K562 (cell line): ENCODE measurements at regions not wholly inside any gene's neighbourhood (a gene's known extent, or its start where the extent isn't known, plus 50 kb on each side); places are given as distances from the start of the nearest gene placed in this dataset.

Experiments used
- ATAC-seq: fragments of 200-7000 bp; cut with Tn5 transposase; 3 replicates; pipeline ENCODE4 v1.9.1; 2020; ENCODE audit warnings: moderate library complexity
- BruUV-seq: library from RNA; stranded (reverse); fragments of 400-500 nt; replicated peaks from 2 replicates; lab custom pipeline; 2021; lab: Mats Ljungman, UMichigan
- CTCF ChIA-PET: fragments of 300-600 bp; formaldehyde crosslinking; extraction: SDS; loops from one replicate; lab custom pipeline; 2021; ENCODE audit warnings: low intra/inter-chr PET ratio; lab: Yijun Ruan, JAX
- POLR2A ChIA-PET: fragments of 300-600, 350-650 bp; sonication (Branson Sonifier 250); formaldehyde crosslinking; extraction: SDS; loops from one replicate; lab custom pipeline; 2021; ENCODE audit warnings: antibody characterized with exemption, inconsistent platforms; lab: Yijun Ruan, JAX
- DNase-seq, 4 experiments: peaks; one replicate each; pipeline versions ENCODE4 v3.0.0 to v3.0.0-alpha.2; 2011 to 2018; ENCODE audit warnings: low spot score in 3 of 4, mixed read lengths in 3 of 4; ENCODE audit errors: extremely low read depth in 1 of 4
- FAIRE-seq: peaks from 2 replicates; lab custom pipeline; 2011; peaks lifted over from hg19 to GRCh38; lab: Jason Lieb, UNC
- H2AFZ ChIP-seq: 2 replicates; pipeline ENCODE4 v1.6.0; 2011; ENCODE audit warnings: low read depth, low read length, control low read depth, inconsistent platforms
- H3K27ac ChIP-seq: fragments of 200-600 bp; 3 replicates; pipeline ENCODE4 v1.8.0; 2011; ENCODE audit warnings: low read depth, mild to moderate bottlenecking, control low read depth, inconsistent platforms, low read length, moderate library complexity, mixed read lengths; ENCODE audit errors: extremely low read depth
- H3K27me3 ChIP-seq, 2 experiments: fragments of 300-600 bp in 1 of 2; 2 replicates in 1 of 2; 3 replicates in 1 of 2; pipeline versions ENCODE4 v1.6.0 to v1.8.0; 2011; ENCODE audit warnings: inconsistent platforms in 2 of 2, low read length in 2 of 2, mild to moderate bottlenecking in 1 of 2, mixed read lengths in 1 of 2, moderate library complexity in 1 of 2; ENCODE audit not compliant: control insufficient read depth in 2 of 2, insufficient read depth in 2 of 2
- H3K36me3 ChIP-seq: fragments of 300-600 bp; 3 replicates; pipeline ENCODE4 v1.8.0; 2011; ENCODE audit warnings: mild to moderate bottlenecking, low read length, inconsistent platforms; ENCODE audit not compliant: control insufficient read depth, insufficient read depth
- H3K4me1 ChIP-seq, 2 experiments: fragments of 200-600 bp in 1 of 2; replicated peaks in 1 of 2; 2 replicates in 1 of 2; 3 replicates in 1 of 2; pipeline versions ENCODE4 v1.5.1 to v1.8.0; 2011; ENCODE audit warnings: inconsistent platforms in 2 of 2, low read length in 2 of 2, mild to moderate bottlenecking in 1 of 2, mixed read lengths in 1 of 2, moderate library complexity in 1 of 2; ENCODE audit not compliant: control insufficient read depth in 2 of 2, insufficient read depth in 2 of 2
- H3K4me2 ChIP-seq: 2 replicates; pipeline ENCODE4 v1.6.1; 2011; ENCODE audit warnings: low read length, control low read depth, inconsistent platforms, mixed read lengths; ENCODE audit not compliant: insufficient read depth
- H3K4me3 ChIP-seq: fragments of 200-600 bp; sonication (generic), shearing (Covaris generic); 2 replicates; pipeline ENCODE4 v1.5.1; 2016; ENCODE audit warnings: control low read depth, inconsistent platforms
- H3K79me2 ChIP-seq: fragments of 200-600 bp; 3 replicates; pipeline ENCODE4 v1.8.0; 2011; ENCODE audit warnings: low read length, inconsistent platforms; ENCODE audit not compliant: control insufficient read depth, insufficient read depth
- H3K9ac ChIP-seq, 2 experiments: 2 replicates each; pipeline versions ENCODE4 v1.6.0 to v1.6.1; 2011; ENCODE audit warnings: low read depth in 2 of 2, low read length in 2 of 2, control low read depth in 1 of 2, inconsistent platforms in 1 of 2, mild to moderate bottlenecking in 1 of 2, mixed read lengths in 1 of 2; ENCODE audit not compliant: insufficient read depth in 1 of 2
- H3K9me1 ChIP-seq: one replicate; pipeline ENCODE4 v1.6.0; 2011; ENCODE audit warnings: inconsistent platforms, mild to moderate bottlenecking, low read length, moderate library complexity; ENCODE audit not compliant: control insufficient read depth, insufficient read depth
- H3K9me3 ChIP-seq: replicated peaks from 2 replicates; pipeline ENCODE4 v1.5.1; 2011; ENCODE audit warnings: low read depth, low read length, inconsistent platforms; ENCODE audit not compliant: control insufficient read depth, insufficient read depth
- H4K20me1 ChIP-seq: replicated peaks from 2 replicates; pipeline ENCODE4 v1.6.1; 2011; ENCODE audit warnings: low read length, inconsistent platforms, mixed read lengths; ENCODE audit not compliant: control insufficient read depth, insufficient read depth
- BRCA1 ChIP-seq, 2 experiments: fragments of 450-650 bp in 1 of 2; sonication (generic) in 1 of 2; formaldehyde crosslinking in 1 of 2; IDR thresholded peaks; 2 replicates each; pipeline versions ENCODE4 v1.5.0 to v1.6.1; 2017 to 2020; ENCODE audit warnings: mild to moderate bottlenecking in 1 of 2, missing genetic modification reagents in 1 of 2
- CBFA2T2 ChIP-seq: fragments of 450-650 bp; conservative IDR thresholded peaks from 2 replicates; pipeline ENCODE4 v1.6.1; 2017; ENCODE audit warnings: mild to moderate bottlenecking
- CBFA2T3 ChIP-seq: fragments of 450-650 bp; IDR thresholded peaks from 2 replicates; pipeline ENCODE4 v1.6.1; 2017
- CSDE1 ChIP-seq, 2 experiments: fragments of 450-650 bp; IDR thresholded peaks; 2 replicates each; pipeline ENCODE4 v1.6.1; 2016; ENCODE audit warnings: mild to moderate bottlenecking in 1 of 2
- DPF2 ChIP-seq: fragments of 450-650 bp; IDR thresholded peaks from 2 replicates; pipeline ENCODE4 v1.6.1; 2016
- ETV5 ChIP-seq: sonication (generic); formaldehyde crosslinking; IDR thresholded peaks from 2 replicates; pipeline ENCODE4 v1.4.0; 2020; ENCODE audit warnings: low read depth, mild to moderate bottlenecking, missing genetic modification reagents
- EWSR1 ChIP-seq: fragments of 450-650 bp; IDR thresholded peaks from 2 replicates; pipeline ENCODE4 v1.6.1; 2018; ENCODE audit warnings: borderline replicate concordance, mild to moderate bottlenecking, low read depth, moderate library complexity; ENCODE audit not compliant: partially characterized antibody
- GTF2F1 ChIP-seq: IDR thresholded peaks from 2 replicates; pipeline ENCODE4 v1.6.1; 2011; ENCODE audit warnings: low read depth, low read length, improper control_type of control experiment
- HDGF ChIP-seq: fragments of 450-650 bp; IDR thresholded peaks from 2 replicates; pipeline ENCODE4 v1.6.1; 2016
- HMGN3 ChIP-seq: IDR thresholded peaks from 2 replicates; pipeline ENCODE4 v1.6.1; 2011; ENCODE audit warnings: borderline replicate concordance, low read depth, mild to moderate bottlenecking, mixed read lengths, low read length; ENCODE audit not compliant: insufficient read length; ENCODE audit errors: extremely low read depth
- KDM4B ChIP-seq, 2 experiments: fragments of 450-650 bp in 1 of 2; sonication (generic) in 1 of 2; IDR thresholded peaks; 2 replicates each; pipeline ENCODE4 v1.6.1; 2016 to 2017; ENCODE audit warnings: borderline replicate concordance in 2 of 2, antibody characterized with exemption in 1 of 2, low read depth in 1 of 2, mild to moderate bottlenecking in 1 of 2
- NCOR1 ChIP-seq: fragments of 450-650 bp; IDR thresholded peaks from 2 replicates; pipeline ENCODE4 v1.6.1; 2016; ENCODE audit warnings: mild to moderate bottlenecking, moderate library complexity
- NFRKB ChIP-seq: fragments of 450-650 bp; IDR thresholded peaks from 2 replicates; pipeline ENCODE4 v1.6.1; 2016; ENCODE audit warnings: low read depth
- POLR3A ChIP-seq: IDR thresholded peaks from 2 replicates; pipeline ENCODE4 v1.6.1; 2011; ENCODE audit warnings: borderline replicate concordance, mild to moderate bottlenecking, moderate library complexity; ENCODE audit not compliant: insufficient read length, insufficient read depth; ENCODE audit errors: extremely low read depth
- RFX5 ChIP-seq: IDR thresholded peaks from 2 replicates; pipeline ENCODE4 v1.6.1; 2011; ENCODE audit warnings: low read depth, mild to moderate bottlenecking, improper control_type of control experiment, low read length
- SMAD1 ChIP-seq: fragments of 150-350 bp; IDR thresholded peaks from 2 replicates; pipeline ENCODE4 v1.6.1; 2014; ENCODE audit warnings: low read length, low read depth; ENCODE audit not compliant: partially characterized antibody
- STAT5A ChIP-seq: IDR thresholded peaks from 2 replicates; pipeline ENCODE4 v1.6.1; 2012; ENCODE audit warnings: low read length, inconsistent platforms, borderline replicate concordance
- TBL1XR1 ChIP-seq, 2 experiments: IDR thresholded peaks; 2 replicates each; pipeline ENCODE4 v1.6.1; 2012; ENCODE audit warnings: improper control_type of control experiment in 2 of 2, low read length in 2 of 2, mild to moderate bottlenecking in 1 of 2
- TCF3 ChIP-seq: sonication (generic); formaldehyde crosslinking; IDR thresholded peaks from 2 replicates; pipeline ENCODE4 v1.4.0; 2020; ENCODE audit warnings: mild to moderate bottlenecking, missing genetic modification reagents
- THRB ChIP-seq: fragments of 450-650 bp; formaldehyde crosslinking; conservative IDR thresholded peaks from 2 replicates; pipeline ENCODE4 v1.4.0; 2022; ENCODE audit warnings: mild to moderate bottlenecking, missing genetic modification characterization
- TRIM28 ChIP-seq: fragments of 450-650 bp; IDR thresholded peaks from 2 replicates; pipeline ENCODE4 v1.6.1; 2017
- ZNF134 ChIP-seq: fragments of 250-450 bp; sonication (Bioruptor Pico); conservative IDR thresholded peaks from 2 replicates; pipeline ENCODE4 v1.4.0; 2020
- ZNF24 ChIP-seq: fragments of 450-650 bp; IDR thresholded peaks from 2 replicates; pipeline ENCODE4 v1.6.1; 2016
- ZNF785 ChIP-seq: fragments of 250-450 bp; sonication (Bioruptor Pico); IDR thresholded peaks from 2 replicates; pipeline ENCODE4 v1.4.0; 2020; ENCODE audit warnings: mild to moderate bottlenecking
- ZSCAN32 ChIP-seq: fragments of 450-650 bp; formaldehyde crosslinking; IDR thresholded peaks from 2 replicates; pipeline ENCODE4 v1.4.0; 2020; ENCODE audit warnings: mild to moderate bottlenecking, moderate library complexity
- WGBS: fragments of 100-300 bp; shearing (Covaris generic); methylation state at CpG from one replicate; pipeline ENCODE4 v1.1.6; 2016; ENCODE audit warnings: low coverage, mixed read lengths; ENCODE audit not compliant: insufficient coverage; ENCODE audit errors: missing lambda C conversion rate; 5-methylcytosine and 5-hydroxymethylcytosine counted together
- in situ Hi-C: fragments of 300-500 bp; cut with MboI; formaldehyde crosslinking; loops from 4 replicates; pipeline ENCODE4 v1.15.0; 2018; ENCODE audit warnings: inconsistent platforms, mixed read lengths
- intact Hi-C: fragments of 100-400 bp; cut with micrococcal nuclease; formaldehyde crosslinking; loops from 2 replicates; pipeline ENCODE4 v1.14.2; 2022

DNA sequence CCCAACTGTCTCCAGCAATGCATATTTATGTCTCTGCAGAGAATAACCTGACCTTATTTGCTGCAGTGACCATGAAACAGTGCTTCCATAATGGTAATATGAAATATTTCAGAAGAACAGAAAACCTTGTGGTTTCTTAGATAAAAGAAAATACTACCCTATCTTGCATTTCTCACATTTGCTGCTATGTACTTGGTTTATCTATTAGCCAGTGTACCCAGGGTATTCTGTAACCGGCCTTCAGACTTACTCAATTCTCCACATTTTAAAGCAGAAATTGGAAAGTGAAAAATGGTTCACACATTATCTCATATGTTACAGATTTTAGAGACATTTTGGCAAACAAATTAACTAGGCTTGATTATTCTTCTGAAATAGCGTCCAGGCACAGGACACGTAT is 57.9 kb upstream of the CCDC91 start (continued):
- TF ChIP-seq NCOR1 (peak; percentile 78), GTF2F1 (no peak), ZNF24 (no peak), CSDE1 (IDR thresholded peaks at IDR 0.05) (no peak), CBFA2T2 (peak; percentile 78), DPF2 (peak; percentile 55), STAT5A (peak; percentile 51; the same call in 1 of the 2 replicates)

- H3K27me3 ChIP-seq: no peaks in the 10 kb centered on the region
- in situ Hi-C loops (no loop called here), intact Hi-C loops (no loop called here)
- H3K79me2 ChIP-seq: no peaks in the 10 kb centered on the region
- H3K4me2 ChIP-seq: peak overlapping the region; percentile 22
- ATAC-seq (peak; percentile 92), FAIRE-seq (peak; percentile 95), DNase-seq (peak; percentile 34 to 90 (median 67))
- H3K9me3 ChIP-seq: no peaks in the 10 kb centered on the region
- H4K20me1 ChIP-seq: no peaks in the 10 kb centered on the region
- H3K4me3 ChIP-seq: no peak overlapping the region
- peaks cover 5 to 60% of the 10 kb centered on the region in 2 experiments for H3K4me1 ChIP-seq
- peak overlapping the region; percentile 54; the same call in 2 of the 3 replicates for H3K27ac ChIP-seq
- CTCF ChIA-PET: no interaction called here
- POLR2A ChIA-PET: interaction anchor here (0.6 to 1.0 kb wide), 3 partner anchors 20 to 55 kb away, joined by 3 to 4 read pairs (median 3); partner anchors contain the start of gene CCDC91
- peak overlapping the region; percentile 82 for H2AFZ ChIP-seq
- BruUV-seq: no TSS peak
- no peaks in the 10 kb centered on the region for H3K9me1 ChIP-seq
- peak overlapping the region in 1 of 2 experiments; percentile 3; a peak in 1 of 4 replicates for H3K9ac ChIP-seq
- H3K36me3 ChIP-seq: no peaks in the 10 kb centered on the region
- 0% methylated on average over 2 of the region's 2 CpGs for WGBS
- TF ChIP-seq BRCA1 (IDR thresholded peaks at IDR 0.05) (no peak), BRCA1 (CRISPR knock-in tag; IDR thresholded peaks at IDR 0.05) (no peak), POLR3A (no peak), EWSR1 (no peak), ETV5 (CRISPR knock-in tag) (no peak), TCF3 (CRISPR knock-in tag) (peak; percentile 95), HMGN3 (peak; percentile 75), ZSCAN32 (no peak), KDM4B (IDR thresholded peaks at IDR 0.05; ENCODE audit: borderline replicate concordance in 2 of 2, low read depth in 1 of 2) (no peak), THRB (no peak), TBL1XR1 (IDR thresholded peaks at IDR 0.05; ENCODE audit: low read length in 2 of 2) (no peak; a peak in 1 of 4 replicates), TRIM28 (no peak), HDGF (no peak), SMAD1 (no peak), CBFA2T3 (peak; percentile 97), ZNF785 (CRISPR knock-in tag) (no peak), ZNF134 (CRISPR knock-in tag) (no peak), NFRKB (peak; percentile 70; the same call in 1 of the 2 replicates), RFX5 (no peak)
These were observed 54.3 kb upstream of the CCDC91 start for GRCh38 chr12:28135801-28136439.
